Naive thymus-derived CD8-positive, alpha-beta T cell (primary cell): ENCODE measurements at regions not wholly inside any gene's neighbourhood (a gene's known extent, or its start where the extent isn't known, plus 50 kb on each side); places are given as distances from the start of the nearest gene placed in this dataset.

ENCODE experiments used
- ATAC-seq, 2 donors: fragments of 150-1000 bp; cut with Tn5 transposase in 1 of 2; sonication (Bioruptor Pico), chemical (Tn5 transposase) in 1 of 2; 1 replicate in 1 of 2; 2 replicates in 1 of 2; pipeline ENCODE4 v1.10.0; 2021; ENCODE audit warnings: mild to moderate bottlenecking in 2 of 2, moderate library complexity in 2 of 2
- POLR2A ChIA-PET: fragments of 350-600 bp; sonication (Branson Sonifier 250); formaldehyde crosslinking; loops from one replicate; lab custom pipeline; 2021; ENCODE audit warnings: antibody characterized with exemption; lab: Charles Lee
- DNase-seq, 10 donors: peaks; one replicate each; pipeline versions ENCODE4 v3.0.0 to v3.0.0-alpha.2; 2020 to 2022
- H3K27ac Mint-ChIP-seq, 10 donors: one replicate each; pipeline ENCODE4 v1.8.0; 2020 to 2022; ENCODE audit warnings: mild to moderate bottlenecking in 10 of 10, mixed read lengths in 10 of 10, moderate library complexity in 4 of 10, inconsistent platforms in 1 of 10
- H3K27me3 Mint-ChIP-seq, 5 donors: one replicate each; pipeline ENCODE4 v1.8.0; 2021 to 2022; ENCODE audit warnings: mixed read lengths in 5 of 5
- H3K36me3 Mint-ChIP-seq, 3 donors: one replicate each; pipeline ENCODE4 v1.8.0; 2020 to 2022; ENCODE audit warnings: mixed read lengths in 3 of 3, mild to moderate bottlenecking in 2 of 3, inconsistent platforms in 1 of 3
- H3K4me1 Mint-ChIP-seq, 4 donors: one replicate each; pipeline ENCODE4 v1.8.0; 2021 to 2022; ENCODE audit warnings: mixed read lengths in 4 of 4
- H3K4me3 Mint-ChIP-seq, 10 donors: one replicate each; pipeline ENCODE4 v1.8.0; 2020 to 2022; ENCODE audit warnings: mild to moderate bottlenecking in 10 of 10, mixed read lengths in 10 of 10, moderate library complexity in 6 of 10, inconsistent platforms in 1 of 10
- H3K9me3 Mint-ChIP-seq, 9 donors: one replicate each; pipeline ENCODE4 v1.8.0; 2020 to 2022; ENCODE audit warnings: mixed read lengths in 9 of 9, mild to moderate bottlenecking in 3 of 9, inconsistent platforms in 1 of 9, moderate library complexity in 1 of 9

DNA sequence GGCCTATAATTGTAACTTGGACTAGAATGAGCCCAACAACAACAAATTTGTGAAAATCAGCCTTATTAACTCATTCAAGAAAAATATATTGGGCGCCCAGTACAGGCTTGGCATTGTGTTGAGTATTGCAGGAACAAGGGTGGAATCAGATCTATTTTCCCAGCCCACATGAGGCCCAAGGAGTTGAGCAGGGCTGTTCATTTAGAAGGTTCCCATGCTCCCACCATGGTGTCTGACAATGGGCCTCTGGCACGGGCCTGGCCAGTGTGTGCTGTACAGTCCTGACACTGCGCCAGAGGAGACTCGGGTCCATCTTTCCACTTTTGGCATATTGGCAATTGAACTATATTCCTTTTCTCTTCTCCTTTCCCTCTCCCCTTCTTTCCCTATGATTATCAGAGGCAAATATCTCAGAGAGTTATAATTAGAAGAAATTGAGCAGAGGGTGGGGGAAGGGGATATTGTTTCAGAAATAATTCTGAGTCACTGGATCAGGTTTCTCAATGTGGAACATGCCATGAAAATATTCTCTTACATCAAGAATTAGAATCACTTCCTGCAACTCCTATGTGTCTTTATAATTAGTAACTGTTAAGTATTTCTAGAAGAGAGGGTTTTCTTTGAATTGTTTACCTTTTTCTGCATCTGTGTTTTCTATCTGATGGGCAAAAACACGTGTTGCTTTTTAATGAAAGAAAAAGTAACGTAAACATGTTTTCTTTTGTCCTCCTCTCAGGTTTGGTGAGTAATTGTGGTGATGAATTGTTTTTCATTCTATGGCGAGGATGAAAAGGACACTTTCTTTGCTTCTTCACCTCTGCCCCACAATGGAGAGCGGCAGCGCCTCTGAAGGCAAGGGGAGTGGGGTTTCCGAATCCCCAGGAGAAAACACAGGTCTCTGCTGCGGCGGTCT, 209.4 kb downstream of the FOXA2 start:
- DNase-seq (no peak), ATAC-seq (no peak)
- POLR2A ChIA-PET = no interaction called here
- Mint-ChIP-seq H3K27ac (no peak overlapping the region), H3K9me3 (no peaks in the 10 kb centered on the region), H3K27me3 (no peaks in the 10 kb centered on the region), H3K36me3 (no peaks in the 10 kb centered on the region), H3K4me1 (peaks cover 9 to 33% (median 19%) of the 10 kb centered on the region in 4 donors), H3K4me3 (no peak overlapping the region)

DNA sequence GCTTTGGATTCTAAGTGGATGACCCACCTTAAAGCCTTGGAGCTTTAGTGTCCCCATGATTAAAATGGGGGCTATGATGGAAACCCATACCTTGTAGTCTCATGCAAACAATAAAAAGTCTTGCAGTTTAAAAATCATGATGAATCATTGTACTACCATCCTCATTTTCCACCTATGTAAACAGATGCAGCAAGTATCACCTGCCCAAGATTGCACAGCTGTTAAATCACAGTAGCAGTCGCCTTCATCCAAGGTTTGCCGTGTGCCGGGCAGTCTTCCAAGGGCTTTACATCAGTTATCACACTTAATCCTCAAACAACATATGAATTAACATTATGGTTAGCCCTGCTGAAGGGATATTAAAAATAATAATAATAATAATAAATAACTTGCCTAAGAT, 210.3 kb downstream of the FOXA2 start:
- no peak for ATAC-seq
- H3K4me3 Mint-ChIP-seq = no peak overlapping the region
- POLR2A ChIA-PET = no interaction called here
- H3K9me3 Mint-ChIP-seq = no peaks in the 10 kb centered on the region
- H3K27ac Mint-ChIP-seq = no peak overlapping the region
- H3K4me1 Mint-ChIP-seq = peaks cover 11 to 41% (median 23%) of the 10 kb centered on the region in 4 donors
- H3K36me3 Mint-ChIP-seq = no peaks in the 10 kb centered on the region
- no peak for DNase-seq
- H3K27me3 Mint-ChIP-seq = no peaks in the 10 kb centered on the region

- H3K27me3 Mint-ChIP-seq = no peaks in the 10 kb centered on the region
- H3K4me3 Mint-ChIP-seq = peak overlapping the region in 1 of 10 donors; percentile 37
- POLR2A ChIA-PET = no interaction called here
- H3K4me1 Mint-ChIP-seq = peaks cover 13 to 45% (median 24%) of the 10 kb centered on the region in 4 donors
- H3K36me3 Mint-ChIP-seq = no peaks in the 10 kb centered on the region
- H3K27ac Mint-ChIP-seq = peak overlapping the region in 1 of 10 donors; percentile 65
- H3K9me3 Mint-ChIP-seq = no peaks in the 10 kb centered on the region
- ATAC-seq = no peak
- no peak for DNase-seq
Observed at GRCh38 chr20:22373164-22373895, 211.0 kb downstream of the FOXA2 start.

DNA sequence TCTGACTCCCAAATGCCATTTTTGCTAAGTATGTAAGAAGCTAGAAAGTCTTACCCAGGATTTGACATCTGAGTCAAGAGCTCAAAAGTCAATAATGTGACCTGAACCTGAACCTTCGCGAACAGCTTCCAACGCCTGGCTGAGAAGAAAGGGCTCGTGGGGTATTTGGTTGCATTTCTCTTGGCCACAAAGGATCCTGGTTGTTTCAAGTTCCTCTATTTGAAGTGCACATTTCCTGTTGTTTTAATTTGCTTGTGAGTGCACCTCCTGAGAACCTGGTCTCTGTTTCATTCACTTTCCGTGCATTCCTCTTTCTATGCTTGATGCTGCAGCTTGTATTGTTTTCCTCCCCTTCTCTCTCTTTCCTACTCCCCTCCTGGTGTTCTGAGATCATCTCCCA, 212.5 kb downstream of the FOXA2 start:
- peak; percentile 33 to 73 for ATAC-seq
- peak overlapping the region in 9 of 10 donors; percentile 8 to 39 (median 13) for H3K4me3 Mint-ChIP-seq

GRCh38 chr20:22370137-22370536, 214.2 kb downstream of the FOXA2 start:
- POLR2A ChIA-PET = no interaction called here
- Mint-ChIP-seq H3K4me1 (peaks cover 10 to 53% (median 26%) of the 10 kb centered on the region in 4 donors), H3K9me3 (peaks cover 0 to 9% (median 0%) of the 10 kb centered on the region in 9 donors), H3K36me3 (no peaks in the 10 kb centered on the region), H3K4me3 (no peak overlapping the region), H3K27ac (peak overlapping the region in 1 of 10 donors; percentile 79), H3K27me3 (peaks cover 0 to 4% (median 0%) of the 10 kb centered on the region in 5 donors)
- no peak for ATAC-seq
- no peak for DNase-seq

More for the DNA sequence above, 212.5 kb downstream of the FOXA2 start:
- DNase-seq = peak in 4 of 10 donors; percentile 4 to 50 (median 26)
- Mint-ChIP-seq H3K36me3 (no peaks in the 10 kb centered on the region), H3K27ac (peak overlapping the region in 5 of 10 donors; percentile 7 to 82 (median 44)), H3K4me1 (peaks cover 10 to 53% (median 26%) of the 10 kb centered on the region in 4 donors), H3K27me3 (peaks cover 0 to 1% (median 0%) of the 10 kb centered on the region in 5 donors), H3K9me3 (no peaks in the 10 kb centered on the region)
- POLR2A ChIA-PET = no interaction called here

GRCh38 chr20:22369100-22369499, 215.3 kb downstream of the FOXA2 start:
- Mint-ChIP-seq H3K4me3 (no peak overlapping the region), H3K27me3 (peaks cover 0 to 4% (median 0%) of the 10 kb centered on the region in 5 donors), H3K27ac (no peak overlapping the region), H3K4me1 (peaks cover 10 to 53% (median 26%) of the 10 kb centered on the region in 4 donors), H3K9me3 (peaks cover 0 to 9% (median 0%) of the 10 kb centered on the region in 9 donors), H3K36me3 (no peaks in the 10 kb centered on the region)
- DNase-seq (no peak), ATAC-seq (no peak)
- POLR2A ChIA-PET = no interaction called here

DNA sequence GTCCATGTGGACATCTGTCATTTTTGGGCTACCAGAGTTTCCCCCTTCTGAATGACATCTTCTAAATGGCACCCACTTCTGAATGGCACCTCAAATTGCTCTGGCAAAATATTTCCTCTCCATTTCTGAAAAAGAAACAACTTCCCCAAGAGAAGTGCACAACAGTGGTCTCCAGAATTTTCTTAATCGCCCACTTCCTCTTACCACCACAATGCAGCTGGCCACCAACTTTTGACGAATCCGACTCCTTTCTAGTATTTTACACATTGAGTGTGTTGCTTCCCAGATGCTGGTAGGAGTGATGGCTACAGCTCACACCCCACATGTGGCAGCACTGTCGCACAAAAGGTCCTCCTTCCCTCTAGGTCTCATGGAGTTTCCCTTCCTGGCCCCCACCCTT, 216.1 kb downstream of the FOXA2 start:
- POLR2A ChIA-PET = no interaction called here
- Mint-ChIP-seq H3K36me3 (no peaks in the 10 kb centered on the region), H3K4me1 (peaks cover 10 to 48% (median 26%) of the 10 kb centered on the region in 4 donors), H3K27ac (no peak overlapping the region), H3K9me3 (peaks cover 0 to 9% (median 3%) of the 10 kb centered on the region in 9 donors), H3K4me3 (no peak overlapping the region), H3K27me3 (peaks cover 0 to 4% (median 0%) of the 10 kb centered on the region in 5 donors)
- DNase-seq = no peak
- no peak for ATAC-seq

DNA sequence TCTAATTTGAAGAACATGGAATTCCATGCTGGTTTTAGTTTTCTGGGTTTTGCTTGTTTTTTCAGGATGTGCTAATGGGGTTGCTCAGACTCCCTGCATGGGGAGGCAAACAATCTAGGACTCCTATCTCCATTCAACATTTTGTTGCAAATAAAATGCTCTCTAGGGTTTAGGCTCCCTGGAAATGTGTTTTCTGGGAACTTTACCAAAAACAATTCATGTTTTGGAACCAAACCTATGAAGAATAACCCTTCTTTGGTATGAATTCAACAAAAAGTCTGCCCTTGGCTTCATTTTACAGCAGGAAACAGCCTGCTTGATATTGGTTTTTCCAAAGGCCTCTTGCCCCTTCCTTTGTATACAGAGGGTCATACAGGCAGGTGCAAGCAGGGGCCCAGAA, 217.7 kb downstream of the FOXA2 start:
- Mint-ChIP-seq H3K36me3 (no peaks in the 10 kb centered on the region), H3K27me3 (peaks cover 0 to 4% (median 0%) of the 10 kb centered on the region in 5 donors), H3K4me3 (no peak overlapping the region), H3K4me1 (peaks cover 5 to 34% (median 16%) of the 10 kb centered on the region in 4 donors), H3K27ac (no peak overlapping the region), H3K9me3 (peaks cover 0 to 9% (median 3%) of the 10 kb centered on the region in 9 donors)
- DNase-seq (no peak), ATAC-seq (no peak)
- POLR2A ChIA-PET = no interaction called here

GRCh38 chr20:22354647-22355046, 229.7 kb downstream of the FOXA2 start:
- peaks cover 0 to 8% (median 0%) of the 10 kb centered on the region in 9 donors for H3K9me3 Mint-ChIP-seq
- POLR2A ChIA-PET = no interaction called here
- ATAC-seq (no peak), DNase-seq (no peak)
- no peak overlapping the region for H3K27ac Mint-ChIP-seq
- H3K4me1 Mint-ChIP-seq = no peaks in the 10 kb centered on the region
- H3K27me3 Mint-ChIP-seq = peaks cover 0 to 25% (median 7%) of the 10 kb centered on the region in 5 donors
- no peaks in the 10 kb centered on the region for H3K36me3 Mint-ChIP-seq
- H3K4me3 Mint-ChIP-seq = no peak overlapping the region

DNA sequence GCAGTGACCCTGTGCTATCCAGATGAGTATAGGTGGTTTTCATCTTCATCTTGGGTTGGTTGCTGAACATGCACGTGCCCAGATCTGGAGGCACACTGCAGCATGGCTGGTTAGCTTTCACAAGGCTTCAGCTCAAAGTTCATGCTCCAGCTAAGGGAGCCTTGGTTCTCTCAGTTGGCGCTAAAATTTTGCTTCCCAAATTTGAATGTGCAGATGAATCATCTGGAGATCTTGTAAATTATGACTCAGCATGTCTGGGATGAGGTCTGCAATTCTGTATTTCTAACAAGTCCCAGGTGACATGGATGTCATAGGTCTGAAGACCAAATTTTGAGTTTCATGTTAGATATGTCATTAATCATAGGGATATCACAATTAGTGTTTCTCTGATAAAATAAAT, 230.8 kb downstream of the FOXA2 start:
- ATAC-seq (no peak), DNase-seq (no peak)
- POLR2A ChIA-PET = no interaction called here
- Mint-ChIP-seq H3K9me3 (peaks cover 0 to 8% (median 0%) of the 10 kb centered on the region in 9 donors), H3K4me1 (no peaks in the 10 kb centered on the region), H3K4me3 (no peak overlapping the region), H3K27me3 (peaks cover 0 to 25% (median 7%) of the 10 kb centered on the region in 5 donors), H3K36me3 (no peaks in the 10 kb centered on the region), H3K27ac (no peak overlapping the region)

- POLR2A ChIA-PET = no interaction called here
- Mint-ChIP-seq H3K27me3 (peaks cover 0 to 25% (median 7%) of the 10 kb centered on the region in 5 donors), H3K27ac (no peak overlapping the region), H3K4me3 (no peak overlapping the region), H3K9me3 (peaks cover 0 to 5% (median 0%) of the 10 kb centered on the region in 9 donors), H3K4me1 (no peaks in the 10 kb centered on the region), H3K36me3 (no peaks in the 10 kb centered on the region)
- DNase-seq (no peak), ATAC-seq (no peak)
Observed at GRCh38 chr20:22352019-22352418, 232.4 kb downstream of the FOXA2 start.

DNA sequence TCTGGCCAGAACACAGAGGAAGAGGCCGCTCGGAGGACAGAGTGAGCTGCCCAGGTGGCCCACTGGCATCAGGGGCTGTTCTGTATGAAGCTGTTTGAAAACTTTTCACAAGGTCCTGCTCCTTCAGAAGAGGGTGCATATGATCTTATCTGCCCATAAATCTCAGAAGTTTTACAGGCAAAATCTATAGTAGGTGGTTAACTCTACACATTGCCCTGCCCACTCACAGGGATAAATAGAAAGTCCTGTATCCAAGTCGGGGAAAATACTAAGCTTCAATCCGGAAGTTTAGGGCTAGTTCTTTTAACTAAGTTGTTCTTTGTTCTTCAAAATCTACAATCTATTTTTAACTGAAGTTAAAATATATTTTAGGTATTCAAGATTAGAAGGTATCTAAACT, 233.7 kb downstream of the FOXA2 start:
- POLR2A ChIA-PET = no interaction called here

More for the DNA sequence above, 233.7 kb downstream of the FOXA2 start:
- Mint-ChIP-seq H3K27me3 (peaks cover 4 to 14% (median 5%) of the 10 kb centered on the region in 5 donors), H3K36me3 (no peaks in the 10 kb centered on the region), H3K27ac (no peak overlapping the region), H3K4me1 (peaks cover 0 to 6% (median 0%) of the 10 kb centered on the region in 4 donors), H3K9me3 (peaks cover 0 to 3% (median 0%) of the 10 kb centered on the region in 9 donors), H3K4me3 (no peak overlapping the region)
- DNase-seq (no peak), ATAC-seq (no peak)
